CMK (cell line): ENCODE measurements at regions not wholly inside any gene's neighbourhood (a gene's known extent, or its start where the extent isn't known, plus 50 kb on each side); places are given as distances from the start of the nearest gene placed in this dataset.

Experiments
- DNase-seq: peaks from one replicate; pipeline ENCODE4 v3.0.0-alpha.2; 2010; ENCODE audit warnings: low read depth

- DNase-seq, result no peak
Observed at GRCh38 chr5:174834081-174834480, 109.7 kb downstream of the MSX2 start.

- no peak for DNase-seq
Observed at GRCh38 chr5:174832811-174833210, 108.4 kb downstream of the MSX2 start.

- no peak for DNase-seq
Observed at GRCh38 chr5:174832025-174832424, 107.6 kb downstream of the MSX2 start.

GRCh38 chr5:174831031-174831660 is 106.8 kb downstream of the MSX2 start:
- DNase-seq, result no peak

GRCh38 chr5:174829511-174829864 is 105.1 kb downstream of the MSX2 start:
- DNase-seq, result no peak

- no peak for DNase-seq
Observed at GRCh38 chr5:174828804-174829510, 104.6 kb downstream of the MSX2 start.

- no peak for DNase-seq
Observed at GRCh38 chr5:174827558-174827957, 103.2 kb downstream of the MSX2 start.

GRCh38 chr5:174825587-174825986 is 101.2 kb downstream of the MSX2 start:
- no peak for DNase-seq

- DNase-seq, result no peak
Observed at GRCh38 chr5:174818430-174818829, 94.0 kb downstream of the MSX2 start.

- DNase-seq, result no peak
Observed at GRCh38 chr5:174817610-174818009, 93.2 kb downstream of the MSX2 start.

- DNase-seq, result no peak
Observed at GRCh38 chr5:174816858-174817257, 92.5 kb downstream of the MSX2 start.

GRCh38 chr5:174811438-174811837 is 87.1 kb downstream of the MSX2 start:
- no peak for DNase-seq

- no peak for DNase-seq
Observed at GRCh38 chr5:174810796-174811195, 86.4 kb downstream of the MSX2 start.

- DNase-seq, result no peak
Observed at GRCh38 chr5:174807471-174807870, 83.1 kb downstream of the MSX2 start.

- DNase-seq, result no peak
Observed at GRCh38 chr5:174806729-174807128, 82.3 kb downstream of the MSX2 start.

GRCh38 chr5:174801798-174802197 is 77.4 kb downstream of the MSX2 start:
- DNase-seq, result no peak

- no peak for DNase-seq
Observed at GRCh38 chr5:174800435-174800834, 76.1 kb downstream of the MSX2 start.

- DNase-seq, result no peak
Observed at GRCh38 chr5:174799121-174799520, 74.7 kb downstream of the MSX2 start.

GRCh38 chr5:174798551-174798951 is 74.2 kb downstream of the MSX2 start:
- DNase-seq, result no peak

GRCh38 chr5:174796711-174797192 is 72.4 kb downstream of the MSX2 start:
- no peak for DNase-seq

GRCh38 chr5:174794931-174795672 is 70.7 kb downstream of the MSX2 start:
- no peak for DNase-seq

- DNase-seq, result no peak
Observed at GRCh38 chr5:174793684-174794328, 69.4 kb downstream of the MSX2 start.

- DNase-seq, result no peak
Observed at GRCh38 chr5:174793076-174793475, 68.7 kb downstream of the MSX2 start.
